ENCODE measurements at regions not wholly inside any gene's neighbourhood (a gene's known extent, or its start where the extent isn't known, plus 50 kb on each side); places are given as distances from the start of the nearest gene placed in this dataset.

DNA sequence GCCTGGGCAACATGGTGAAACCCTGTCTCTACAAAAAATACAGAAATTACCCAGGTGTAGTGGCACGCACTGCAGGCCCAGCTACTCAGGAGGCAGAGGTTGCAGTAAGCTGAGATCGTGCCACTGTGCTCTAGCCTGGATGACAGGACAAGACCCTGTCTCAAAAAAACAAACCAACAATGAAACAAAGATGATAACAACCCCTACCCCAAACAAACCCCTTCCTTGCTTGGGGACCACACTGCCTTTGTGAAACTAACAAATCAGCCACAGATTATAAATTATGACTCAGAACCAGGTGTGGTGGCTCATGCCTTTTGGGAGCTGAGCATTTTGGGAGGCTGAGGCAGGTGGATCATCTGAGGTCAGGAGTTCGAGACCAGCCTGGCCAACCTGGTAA, 75.3 kb upstream of the RPH3AL start:
- ChIA-PET CTCF (ENCODE audit: low intra/inter-chr PET ratio) (no interaction called here), POLR2A (interaction anchor here (1.3 kb wide), 1 partner anchor 12 kb away, joined by 3 read pairs; no protein-coding TSS in a partner anchor)
- Histone ChIP-seq H3K79me2 (ENCODE audit: control insufficient read depth, insufficient read depth, low read length) (no peaks in the 10 kb centered on the region), H4K20me1 (replicated peaks; ENCODE audit: control insufficient read depth, insufficient read depth, low read length) (no peaks in the 10 kb centered on the region), H2AFZ (ENCODE audit: low read depth, low read length) (no peak overlapping the region), H3K36me3 (ENCODE audit: control insufficient read depth, insufficient read depth, low read length) (no peaks in the 10 kb centered on the region), H3K4me2 (ENCODE audit: insufficient read depth, low read length) (no peak overlapping the region), H3K27ac (ENCODE audit: extremely low read depth, low read depth, low read length) (no peak overlapping the region), H3K9ac (ENCODE audit: insufficient read depth in 1 of 2, low read depth in 2 of 2, low read length in 2 of 2) (no peak overlapping the region), H3K27me3 (ENCODE audit: control insufficient read depth in 2 of 2, insufficient read depth in 2 of 2, low read length in 2 of 2) (peaks cover 2 to 9% of the 10 kb centered on the region in 2 experiments; a peak in 2 of 5 replicates), H3K9me3 (replicated peaks; ENCODE audit: control insufficient read depth, insufficient read depth, low read depth, low read length) (no peaks in the 10 kb centered on the region), H3K4me3 (no peak overlapping the region), H3K4me1 (replicated peaks in 1 of 2; ENCODE audit: control insufficient read depth in 2 of 2, insufficient read depth in 2 of 2, low read length in 2 of 2) (no peaks in the 10 kb centered on the region), H3K9me1 (ENCODE audit: control insufficient read depth, insufficient read depth, low read length) (no peaks in the 10 kb centered on the region)
- DNase-seq (ENCODE audit: extremely low read depth in 1 of 4, low spot score in 3 of 4) (no peak), FAIRE-seq (no peak), ATAC-seq (no peak)
- WGBS (ENCODE audit: insufficient coverage, low coverage, missing lambda C conversion rate): 14% methylated on average over 2 of the region's 3 CpGs
- no peak for TF ChIP-seq MECOM (CRISPR knock-in tag; IDR thresholded peaks at IDR 0.05)
- TF ChIP-seq ZNF212 (CRISPR knock-in tag; IDR thresholded peaks at IDR 0.05): no peak
- no peak for TF ChIP-seq NBN (IDR thresholded peaks at IDR 0.05; ENCODE audit: low read depth)
- TF ChIP-seq EGR1 (conservative IDR thresholded peaks at IDR 0.05): no peak
- no peak for TF ChIP-seq NONO (IDR thresholded peaks at IDR 0.05; ENCODE audit: low read depth in 2 of 2, low read length in 1 of 2)
- no peak for TF ChIP-seq SP1 (CRISPR knock-in tag; IDR thresholded peaks at IDR 0.05)
- no peak for TF ChIP-seq ZBTB1 (CRISPR knock-in tag; IDR thresholded peaks at IDR 0.05; ENCODE audit: borderline replicate concordance, low read depth)
- no peak for TF ChIP-seq L3MBTL2 (IDR thresholded peaks at IDR 0.05)
- no peak for TF ChIP-seq CBX2 (IDR thresholded peaks at IDR 0.05; ENCODE audit: insufficient read depth, low read length, poor library complexity, severe bottlenecking)
- TF ChIP-seq XRCC4 (IDR thresholded peaks at IDR 0.05; ENCODE audit: extremely low read depth, insufficient read depth, insufficient read length): no peak
- TF ChIP-seq, protein P1, sequence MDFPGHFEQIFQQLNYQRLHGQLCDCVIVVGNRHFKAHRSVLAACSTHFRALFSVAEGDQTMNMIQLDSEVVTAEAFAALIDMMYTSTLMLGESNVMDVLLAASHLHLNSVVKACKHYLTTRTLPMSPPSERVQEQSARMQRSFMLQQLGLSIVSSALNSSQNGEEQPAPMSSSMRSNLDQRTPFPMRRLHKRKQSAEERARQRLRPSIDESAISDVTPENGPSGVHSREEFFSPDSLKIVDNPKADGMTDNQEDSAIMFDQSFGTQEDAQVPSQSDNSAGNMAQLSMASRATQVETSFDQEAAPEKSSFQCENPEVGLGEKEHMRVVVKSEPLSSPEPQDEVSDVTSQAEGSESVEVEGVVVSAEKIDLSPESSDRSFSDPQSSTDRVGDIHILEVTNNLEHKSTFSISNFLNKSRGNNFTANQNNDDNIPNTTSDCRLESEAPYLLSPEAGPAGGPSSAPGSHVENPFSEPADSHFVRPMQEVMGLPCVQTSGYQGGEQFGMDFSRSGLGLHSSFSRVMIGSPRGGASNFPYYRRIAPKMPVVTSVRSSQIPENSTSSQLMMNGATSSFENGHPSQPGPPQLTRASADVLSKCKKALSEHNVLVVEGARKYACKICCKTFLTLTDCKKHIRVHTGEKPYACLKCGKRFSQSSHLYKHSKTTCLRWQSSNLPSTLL (IDR thresholded peaks at IDR 0.05): no peak
- no TSS peak for BruUV-seq (replicated peaks)
- in situ Hi-C loops (cut with MboI) (loop anchor here (10.0 kb wide), 1 partner anchor 557 kb away; no protein-coding TSS in a partner anchor), intact Hi-C loops (cut with micrococcal nuclease) (no loop called here)

All from K562 (cell line).